ENCODE measurements at regions not wholly inside any gene's neighbourhood (a gene's known extent, or its start where the extent isn't known, plus 50 kb on each side); places are given as distances from the start of the nearest gene placed in this dataset.

DNA sequence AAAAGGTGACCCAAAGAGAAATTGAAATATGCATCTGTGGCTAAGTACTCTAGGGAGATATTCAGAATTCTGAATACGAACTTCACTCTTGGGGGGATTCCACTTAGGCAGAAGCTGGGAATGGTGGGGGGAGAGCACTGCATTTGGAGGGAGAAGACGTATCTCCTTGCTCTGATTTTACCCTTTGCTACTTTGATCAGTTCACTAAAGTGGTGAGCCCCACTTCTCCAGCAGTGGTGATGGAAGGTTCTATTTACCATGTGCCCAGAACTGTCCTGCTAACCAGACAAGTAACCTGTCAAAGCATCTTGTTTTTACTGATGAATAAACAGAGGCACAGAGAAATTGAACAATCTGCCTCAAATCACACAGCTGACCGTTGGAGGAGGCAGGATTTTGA is 483.4 kb downstream of the SIPA1L2 start:
- TF ChIP-seq, protein P1, sequence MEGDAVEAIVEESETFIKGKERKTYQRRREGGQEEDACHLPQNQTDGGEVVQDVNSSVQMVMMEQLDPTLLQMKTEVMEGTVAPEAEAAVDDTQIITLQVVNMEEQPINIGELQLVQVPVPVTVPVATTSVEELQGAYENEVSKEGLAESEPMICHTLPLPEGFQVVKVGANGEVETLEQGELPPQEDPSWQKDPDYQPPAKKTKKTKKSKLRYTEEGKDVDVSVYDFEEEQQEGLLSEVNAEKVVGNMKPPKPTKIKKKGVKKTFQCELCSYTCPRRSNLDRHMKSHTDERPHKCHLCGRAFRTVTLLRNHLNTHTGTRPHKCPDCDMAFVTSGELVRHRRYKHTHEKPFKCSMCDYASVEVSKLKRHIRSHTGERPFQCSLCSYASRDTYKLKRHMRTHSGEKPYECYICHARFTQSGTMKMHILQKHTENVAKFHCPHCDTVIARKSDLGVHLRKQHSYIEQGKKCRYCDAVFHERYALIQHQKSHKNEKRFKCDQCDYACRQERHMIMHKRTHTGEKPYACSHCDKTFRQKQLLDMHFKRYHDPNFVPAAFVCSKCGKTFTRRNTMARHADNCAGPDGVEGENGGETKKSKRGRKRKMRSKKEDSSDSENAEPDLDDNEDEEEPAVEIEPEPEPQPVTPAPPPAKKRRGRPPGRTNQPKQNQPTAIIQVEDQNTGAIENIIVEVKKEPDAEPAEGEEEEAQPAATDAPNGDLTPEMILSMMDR (IDR thresholded peaks at IDR 0.05) = no peak
- no peak for TF ChIP-seq POLR2A (IDR thresholded peaks at IDR 0.05)

Data from Peyer's patch (tissue), 4 donors.